Ovary (tissue), 3 donors: ENCODE measurements at regions not wholly inside any gene's neighbourhood (a gene's known extent, or its start where the extent isn't known, plus 50 kb on each side); places are given as distances from the start of the nearest gene placed in this dataset.

ENCODE experiments used
- POLR2A ChIP-seq: fragments of 450-650 bp; IDR thresholded peaks from one replicate; pipeline ENCODE4 v1.6.1; 2017; ENCODE audit warnings: antibody characterized with exemption, mild to moderate bottlenecking, moderate library complexity
- TF ChIP-seq, protein P1 (sequence below), 3 donors: fragments of 450-650 bp in 2 of 3; fragments of 200-600 bp in 1 of 3; IDR thresholded peaks; one replicate each; pipeline versions ENCODE4 v1.5.1 to v1.8.0; 2016 to 2022; ENCODE audit warnings: antibody characterized with exemption in 3 of 3, mild to moderate bottlenecking in 1 of 3
- donor health status: DM: no; HTN: no; CAD: no.

DNA sequence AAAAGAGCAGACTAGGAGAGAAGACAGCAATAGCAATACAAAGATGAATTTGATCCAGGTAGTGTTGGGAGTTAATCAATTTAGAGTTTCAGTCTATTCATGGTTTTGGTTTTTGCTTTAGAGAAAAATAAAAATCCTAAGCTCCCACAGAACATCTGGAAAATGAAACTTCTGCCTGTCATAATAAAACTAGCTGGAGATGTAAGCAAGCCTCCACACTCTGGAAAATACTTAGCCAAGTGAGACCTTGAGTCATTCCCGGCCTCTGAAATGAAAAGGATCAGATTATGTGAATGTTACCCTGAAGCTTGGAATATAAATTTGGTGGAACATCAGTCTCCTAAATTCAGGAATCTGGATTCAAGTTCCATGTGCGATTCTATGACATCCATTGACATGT, 485.6 kb upstream of the SPRED2 start:
- TF ChIP-seq, protein P1, sequence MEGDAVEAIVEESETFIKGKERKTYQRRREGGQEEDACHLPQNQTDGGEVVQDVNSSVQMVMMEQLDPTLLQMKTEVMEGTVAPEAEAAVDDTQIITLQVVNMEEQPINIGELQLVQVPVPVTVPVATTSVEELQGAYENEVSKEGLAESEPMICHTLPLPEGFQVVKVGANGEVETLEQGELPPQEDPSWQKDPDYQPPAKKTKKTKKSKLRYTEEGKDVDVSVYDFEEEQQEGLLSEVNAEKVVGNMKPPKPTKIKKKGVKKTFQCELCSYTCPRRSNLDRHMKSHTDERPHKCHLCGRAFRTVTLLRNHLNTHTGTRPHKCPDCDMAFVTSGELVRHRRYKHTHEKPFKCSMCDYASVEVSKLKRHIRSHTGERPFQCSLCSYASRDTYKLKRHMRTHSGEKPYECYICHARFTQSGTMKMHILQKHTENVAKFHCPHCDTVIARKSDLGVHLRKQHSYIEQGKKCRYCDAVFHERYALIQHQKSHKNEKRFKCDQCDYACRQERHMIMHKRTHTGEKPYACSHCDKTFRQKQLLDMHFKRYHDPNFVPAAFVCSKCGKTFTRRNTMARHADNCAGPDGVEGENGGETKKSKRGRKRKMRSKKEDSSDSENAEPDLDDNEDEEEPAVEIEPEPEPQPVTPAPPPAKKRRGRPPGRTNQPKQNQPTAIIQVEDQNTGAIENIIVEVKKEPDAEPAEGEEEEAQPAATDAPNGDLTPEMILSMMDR (IDR thresholded peaks at IDR 0.05) = no peak
- no peak for TF ChIP-seq POLR2A
